ENCODE measurements at regions not wholly inside any gene's neighbourhood (a gene's known extent, or its start where the extent isn't known, plus 50 kb on each side); places are given as distances from the start of the nearest gene placed in this dataset.
"Not testable (repeated sequence)": the region's sequence is repeated elsewhere in the genome, so short reads cannot be mapped to it uniquely, and the experiment has no call there.

DNA sequence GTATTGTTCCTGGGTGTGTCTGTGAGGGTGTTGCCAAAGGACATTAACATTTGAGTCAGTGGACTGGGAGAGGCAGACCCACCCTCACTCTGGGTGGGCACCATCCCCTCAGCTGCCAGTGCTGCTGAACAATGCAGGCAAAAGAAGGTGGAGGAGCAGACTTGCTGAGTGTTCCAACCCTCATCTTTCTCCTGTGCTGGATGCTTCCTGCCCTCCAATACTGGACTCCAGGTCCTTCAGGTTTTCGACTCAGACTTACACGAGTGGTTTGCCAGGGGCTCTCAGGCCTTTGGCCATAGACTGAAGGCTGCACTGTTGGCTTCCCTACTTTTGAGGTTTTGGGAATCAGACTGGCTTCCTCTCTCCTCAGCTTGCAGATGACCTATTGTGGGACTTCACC, 155.0 kb downstream of the THBS2 start:
- not testable (repeated sequence) for TF ChIP-seq NFIC (IDR thresholded peaks at IDR 0.05; ENCODE audit: borderline replicate concordance); EZH2phosphoT487 (IDR thresholded peaks at IDR 0.05; ENCODE audit: borderline replicate concordance, low read depth); MAX (IDR thresholded peaks at IDR 0.05; ENCODE audit: low read depth); RCOR1 (IDR thresholded peaks at IDR 0.05; ENCODE audit: low read length); RXRA (IDR thresholded peaks at IDR 0.05; ENCODE audit: borderline replicate concordance, low read depth); POLR2AphosphoS5 (IDR thresholded peaks at IDR 0.05; ENCODE audit: low read depth, low read length); NRF1 (IDR thresholded peaks at IDR 0.05; ENCODE audit: low read depth, low read length); CHD2 (IDR thresholded peaks at IDR 0.05; ENCODE audit: low read length, partially characterized antibody); USF2 (IDR thresholded peaks at IDR 0.05; ENCODE audit: borderline replicate concordance, low read depth, low read length)
- TF ChIP-seq, protein P1, sequence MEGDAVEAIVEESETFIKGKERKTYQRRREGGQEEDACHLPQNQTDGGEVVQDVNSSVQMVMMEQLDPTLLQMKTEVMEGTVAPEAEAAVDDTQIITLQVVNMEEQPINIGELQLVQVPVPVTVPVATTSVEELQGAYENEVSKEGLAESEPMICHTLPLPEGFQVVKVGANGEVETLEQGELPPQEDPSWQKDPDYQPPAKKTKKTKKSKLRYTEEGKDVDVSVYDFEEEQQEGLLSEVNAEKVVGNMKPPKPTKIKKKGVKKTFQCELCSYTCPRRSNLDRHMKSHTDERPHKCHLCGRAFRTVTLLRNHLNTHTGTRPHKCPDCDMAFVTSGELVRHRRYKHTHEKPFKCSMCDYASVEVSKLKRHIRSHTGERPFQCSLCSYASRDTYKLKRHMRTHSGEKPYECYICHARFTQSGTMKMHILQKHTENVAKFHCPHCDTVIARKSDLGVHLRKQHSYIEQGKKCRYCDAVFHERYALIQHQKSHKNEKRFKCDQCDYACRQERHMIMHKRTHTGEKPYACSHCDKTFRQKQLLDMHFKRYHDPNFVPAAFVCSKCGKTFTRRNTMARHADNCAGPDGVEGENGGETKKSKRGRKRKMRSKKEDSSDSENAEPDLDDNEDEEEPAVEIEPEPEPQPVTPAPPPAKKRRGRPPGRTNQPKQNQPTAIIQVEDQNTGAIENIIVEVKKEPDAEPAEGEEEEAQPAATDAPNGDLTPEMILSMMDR (IDR thresholded peaks at IDR 0.05): not testable (repeated sequence)
